DND-41 (cell line): ENCODE measurements at regions not wholly inside any gene's neighbourhood (a gene's known extent, or its start where the extent isn't known, plus 50 kb on each side); places are given as distances from the start of the nearest gene placed in this dataset.

Experiments
- ATAC-seq: fragments of 200-7000 bp; cut with Tn5 transposase; 3 replicates; pipeline ENCODE4 v1.9.1; 2021; ENCODE audit warnings: low read depth; ENCODE audit not compliant: insufficient read depth
- DNase-seq: peaks from one replicate; pipeline ENCODE4 v3.0.0-alpha.2; 2020
- H2AFZ ChIP-seq: 2 replicates; pipeline ENCODE4 v1.6.0; 2012; ENCODE audit warnings: low read depth, low read length
- H3K27ac ChIP-seq: 2 replicates; pipeline ENCODE4 v1.5.1; 2012; ENCODE audit warnings: low read length, inconsistent platforms
- H3K27me3 ChIP-seq: fragments of 200-600 bp; sonication (generic); 2 replicates; pipeline ENCODE4 v1.6.0; 2012; ENCODE audit warnings: low read length, mild to moderate bottlenecking, inconsistent platforms; ENCODE audit not compliant: insufficient read depth, poor library complexity
- H3K36me3 ChIP-seq: 2 replicates; pipeline ENCODE4 v1.5.1; 2012; ENCODE audit warnings: low read length, inconsistent platforms; ENCODE audit not compliant: insufficient read depth
- H3K4me1 ChIP-seq: 2 replicates; pipeline ENCODE4 v1.5.1; 2012; ENCODE audit warnings: mild to moderate bottlenecking, low read length; ENCODE audit not compliant: insufficient read depth
- H3K4me2 ChIP-seq: 2 replicates; pipeline ENCODE4 v1.6.0; 2012; ENCODE audit warnings: mild to moderate bottlenecking, moderate library complexity, low read length, inconsistent platforms; ENCODE audit not compliant: insufficient read depth
- H3K4me3 ChIP-seq, 2 experiments: fragments of 200-600 bp in 1 of 2; shearing (Covaris generic) in 1 of 2; 2 replicates each; pipeline ENCODE4 v1.5.1; 2012 to 2016; ENCODE audit warnings: inconsistent platforms in 2 of 2, low read length in 2 of 2, mild to moderate bottlenecking in 2 of 2, low read depth in 1 of 2, moderate library complexity in 1 of 2
- H3K79me2 ChIP-seq: 2 replicates; pipeline ENCODE4 v1.6.0; 2012; ENCODE audit warnings: low read length, inconsistent platforms; ENCODE audit not compliant: insufficient read depth
- H3K9ac ChIP-seq: 2 replicates; pipeline ENCODE4 v1.6.0; 2012; ENCODE audit warnings: low read depth, mild to moderate bottlenecking, inconsistent platforms, low read length, moderate library complexity
- H3K9me3 ChIP-seq: 2 replicates; pipeline ENCODE4 v1.5.1; 2012; ENCODE audit warnings: low read length, moderate library complexity, mild to moderate bottlenecking, inconsistent platforms; ENCODE audit not compliant: insufficient read depth, severe bottlenecking
- H4K20me1 ChIP-seq: 2 replicates; pipeline ENCODE4 v1.6.0; 2012; ENCODE audit warnings: low read length; ENCODE audit not compliant: insufficient read depth
- EZH2 ChIP-seq: IDR thresholded peaks from 3 replicates; pipeline ENCODE4 v1.6.1; 2012; ENCODE audit warnings: borderline replicate concordance, low read depth, mild to moderate bottlenecking, moderate library complexity, low read length, inconsistent platforms; ENCODE audit not compliant: severe bottlenecking
- TF ChIP-seq, protein P1 (sequence below): IDR thresholded peaks from 2 replicates; pipeline ENCODE4 v1.5.1; 2012; ENCODE audit warnings: borderline replicate concordance, low read length, moderate library complexity, mild to moderate bottlenecking; ENCODE audit not compliant: poor library complexity, severe bottlenecking; ENCODE audit errors: extremely low read depth

DNA sequence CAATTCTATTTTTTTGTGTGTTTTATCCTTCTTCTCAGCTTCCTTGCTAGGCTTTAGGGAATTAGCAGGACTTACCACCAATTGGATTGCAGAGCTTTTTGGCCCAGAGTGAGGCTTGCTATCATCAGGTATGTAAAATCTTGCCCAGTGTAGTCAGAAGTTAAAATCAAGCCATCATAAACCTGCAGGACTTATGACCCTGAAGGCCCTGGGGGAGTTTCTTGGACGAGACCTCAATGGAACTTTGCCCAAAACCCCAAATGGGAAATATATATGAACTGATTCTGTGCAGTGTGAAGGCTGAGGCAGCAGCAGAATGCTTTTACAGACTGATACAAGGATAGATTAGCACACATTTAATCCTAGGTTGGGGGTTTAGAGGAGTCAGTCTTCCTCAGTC lies 287.0 kb downstream of the SH3GL2 start:
- DNase-seq (no peak), ATAC-seq (no peak)
- H3K4me1 ChIP-seq: no peaks in the 10 kb centered on the region
- no peaks in the 10 kb centered on the region for H3K36me3 ChIP-seq
- H3K4me3 ChIP-seq: no peak overlapping the region
- no peak for TF ChIP-seq EZH2
- TF ChIP-seq, protein P1, sequence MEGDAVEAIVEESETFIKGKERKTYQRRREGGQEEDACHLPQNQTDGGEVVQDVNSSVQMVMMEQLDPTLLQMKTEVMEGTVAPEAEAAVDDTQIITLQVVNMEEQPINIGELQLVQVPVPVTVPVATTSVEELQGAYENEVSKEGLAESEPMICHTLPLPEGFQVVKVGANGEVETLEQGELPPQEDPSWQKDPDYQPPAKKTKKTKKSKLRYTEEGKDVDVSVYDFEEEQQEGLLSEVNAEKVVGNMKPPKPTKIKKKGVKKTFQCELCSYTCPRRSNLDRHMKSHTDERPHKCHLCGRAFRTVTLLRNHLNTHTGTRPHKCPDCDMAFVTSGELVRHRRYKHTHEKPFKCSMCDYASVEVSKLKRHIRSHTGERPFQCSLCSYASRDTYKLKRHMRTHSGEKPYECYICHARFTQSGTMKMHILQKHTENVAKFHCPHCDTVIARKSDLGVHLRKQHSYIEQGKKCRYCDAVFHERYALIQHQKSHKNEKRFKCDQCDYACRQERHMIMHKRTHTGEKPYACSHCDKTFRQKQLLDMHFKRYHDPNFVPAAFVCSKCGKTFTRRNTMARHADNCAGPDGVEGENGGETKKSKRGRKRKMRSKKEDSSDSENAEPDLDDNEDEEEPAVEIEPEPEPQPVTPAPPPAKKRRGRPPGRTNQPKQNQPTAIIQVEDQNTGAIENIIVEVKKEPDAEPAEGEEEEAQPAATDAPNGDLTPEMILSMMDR: no peak
- H3K27me3 ChIP-seq: no peaks in the 10 kb centered on the region
- H3K9me3 ChIP-seq: no peaks in the 10 kb centered on the region
- H3K4me2 ChIP-seq: no peak overlapping the region
- no peaks in the 10 kb centered on the region for H3K79me2 ChIP-seq
- no peak overlapping the region for H3K27ac ChIP-seq
- no peaks in the 10 kb centered on the region for H4K20me1 ChIP-seq
- no peak overlapping the region for H3K9ac ChIP-seq
- no peak overlapping the region for H2AFZ ChIP-seq

DNA sequence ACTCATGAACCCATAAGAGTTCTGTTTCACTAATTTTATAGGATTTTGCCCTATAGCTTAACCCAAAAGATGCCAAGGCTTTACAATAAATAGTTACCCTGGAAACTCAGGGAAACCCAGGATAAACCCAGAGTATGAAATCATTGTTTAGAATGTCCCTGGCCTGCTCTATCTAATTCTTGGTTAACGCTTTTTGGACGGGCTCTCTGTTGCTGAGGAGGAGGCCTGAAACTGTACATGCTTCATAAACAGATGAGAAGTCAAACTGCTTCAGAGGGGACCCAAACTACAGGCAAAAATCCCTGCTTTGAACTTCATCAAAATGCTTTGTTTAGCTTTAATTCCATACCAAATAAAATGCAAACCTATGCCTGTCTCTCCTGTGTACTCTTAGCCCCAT lies 291.9 kb downstream of the SH3GL2 start:
- Histone ChIP-seq H3K4me3 (no peak overlapping the region), H3K4me2 (no peak overlapping the region), H4K20me1 (no peaks in the 10 kb centered on the region), H3K9me3 (no peaks in the 10 kb centered on the region), H3K4me1 (no peaks in the 10 kb centered on the region), H3K27ac (no peak overlapping the region), H3K9ac (no peak overlapping the region), H3K36me3 (no peaks in the 10 kb centered on the region), H2AFZ (no peak overlapping the region), H3K79me2 (no peaks in the 10 kb centered on the region), H3K27me3 (no peaks in the 10 kb centered on the region)
- ATAC-seq: no peak
- TF ChIP-seq, protein P1: no peak
- TF ChIP-seq EZH2: no peak
- no peak for DNase-seq

DNA sequence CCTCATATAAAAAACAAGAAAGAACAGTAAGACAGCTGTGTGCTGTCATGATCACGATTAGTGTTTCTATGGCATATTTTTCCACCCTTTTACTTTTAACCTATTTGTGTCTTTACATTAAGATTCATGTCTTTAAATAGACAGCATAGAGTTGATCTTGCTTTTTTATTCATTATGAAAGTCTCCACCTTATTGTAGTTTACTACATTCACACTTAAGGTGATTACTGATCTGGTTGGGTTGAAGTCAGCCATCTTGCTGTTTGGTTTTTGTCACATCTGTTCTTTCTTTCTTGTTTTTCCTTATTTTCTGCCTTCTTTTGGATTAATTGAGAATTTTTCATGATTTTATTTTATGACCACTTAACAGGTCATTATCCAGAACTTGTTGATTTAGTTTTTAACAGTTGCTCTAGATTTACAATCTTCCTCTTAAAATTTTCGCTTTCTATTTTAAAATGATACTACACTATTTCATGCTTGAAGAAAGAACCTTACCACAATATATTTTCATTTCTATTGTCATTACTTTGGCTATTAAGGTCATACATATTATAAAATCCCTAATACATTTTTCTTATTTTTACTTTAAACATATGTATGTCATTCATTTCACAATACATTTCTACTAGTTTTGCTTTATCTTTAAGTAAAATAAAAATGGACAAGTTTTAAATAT lies 292.5 kb downstream of the SH3GL2 start:
- H3K4me2 ChIP-seq: no peak overlapping the region
- no peaks in the 10 kb centered on the region for H3K36me3 ChIP-seq
- no peaks in the 10 kb centered on the region for H3K79me2 ChIP-seq
- H3K9ac ChIP-seq: no peak overlapping the region
- no peaks in the 10 kb centered on the region for H3K4me1 ChIP-seq
- no peaks in the 10 kb centered on the region for H3K9me3 ChIP-seq
- H2AFZ ChIP-seq: no peak overlapping the region
- H3K4me3 ChIP-seq: no peak overlapping the region
- H3K27me3 ChIP-seq: no peaks in the 10 kb centered on the region
- TF ChIP-seq, protein P1: no peak
- no peak for TF ChIP-seq EZH2
- ATAC-seq (no peak), DNase-seq (no peak)
- H3K27ac ChIP-seq: no peak overlapping the region
- no peaks in the 10 kb centered on the region for H4K20me1 ChIP-seq

DNA sequence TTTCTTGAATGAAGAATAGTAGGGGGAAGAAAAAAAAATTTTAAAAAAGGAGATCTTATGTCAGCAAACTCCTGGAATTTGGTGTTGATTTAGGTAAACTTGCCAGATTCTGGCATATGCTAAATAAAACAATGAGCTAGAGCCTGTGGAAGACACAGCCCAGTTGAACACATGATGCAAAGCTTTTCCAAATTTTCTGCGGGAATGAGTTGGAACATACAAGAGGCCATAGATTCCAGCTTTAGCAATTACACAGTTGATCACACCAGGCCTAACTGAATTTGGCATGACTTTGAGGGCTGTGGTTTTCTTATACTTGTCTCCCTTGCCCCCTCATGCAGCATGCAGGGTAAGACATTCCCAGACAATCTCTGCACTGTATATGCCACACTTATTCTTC lies 297.0 kb downstream of the SH3GL2 start:
- no peak overlapping the region for H3K4me2 ChIP-seq
- H3K36me3 ChIP-seq: no peaks in the 10 kb centered on the region
- no peaks in the 10 kb centered on the region for H3K27me3 ChIP-seq
- H3K27ac ChIP-seq: no peak overlapping the region
- no peaks in the 10 kb centered on the region for H4K20me1 ChIP-seq
- H3K79me2 ChIP-seq: no peaks in the 10 kb centered on the region
- H3K9ac ChIP-seq: no peak overlapping the region
- no peak overlapping the region for H3K4me3 ChIP-seq
- DNase-seq (no peak), ATAC-seq (no peak)
- TF ChIP-seq EZH2: no peak
- TF ChIP-seq, protein P1: no peak
- H3K9me3 ChIP-seq: no peaks in the 10 kb centered on the region
- no peak overlapping the region for H2AFZ ChIP-seq
- no peaks in the 10 kb centered on the region for H3K4me1 ChIP-seq
